ENCODE measurements at regions not wholly inside any gene's neighbourhood (a gene's known extent, or its start where the extent isn't known, plus 50 kb on each side); places are given as distances from the start of the nearest gene placed in this dataset.

DNA sequence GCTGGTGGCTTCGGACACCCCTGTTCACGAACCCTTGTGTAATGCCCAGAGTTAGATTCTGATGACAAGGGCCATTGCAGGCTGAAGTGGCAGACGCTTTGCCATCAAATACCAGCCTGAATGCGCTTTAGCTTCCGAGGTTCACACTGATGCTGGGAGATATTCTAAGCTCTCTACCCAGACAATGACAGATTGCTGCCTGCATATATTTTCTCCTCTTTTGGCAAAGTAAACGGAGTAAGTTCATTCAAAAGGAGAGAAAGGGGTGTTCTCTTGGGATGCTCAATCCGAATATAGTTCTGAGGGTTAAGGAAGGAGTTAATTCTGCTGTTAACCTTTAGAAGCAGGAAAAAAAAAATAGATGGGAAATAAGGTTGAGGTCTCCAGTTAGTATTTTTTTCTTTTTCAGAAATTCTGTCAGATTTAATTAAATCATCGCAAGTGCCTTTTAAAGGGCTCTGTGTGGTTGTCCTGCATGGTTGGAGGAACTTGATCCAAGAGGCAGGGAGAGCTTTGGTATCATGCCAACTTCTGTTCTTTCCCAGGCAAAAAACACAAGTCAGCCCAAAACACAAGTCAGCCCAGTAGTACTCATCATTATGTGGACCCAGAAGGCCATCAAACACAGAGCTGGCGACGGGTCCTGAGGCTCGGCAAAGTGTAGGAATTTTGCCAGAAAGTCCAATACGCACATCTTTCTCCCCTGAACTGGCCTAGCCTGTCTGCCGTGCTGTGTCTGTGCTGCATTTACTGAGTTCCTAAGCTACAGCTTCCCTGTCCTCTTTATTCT lies 70.9 kb upstream of the ST8SIA2 start:
- Histone ChIP-seq H3K27me3 (ENCODE audit: insufficient read depth, low read depth) (no peaks in the 10 kb centered on the region), H3K4me2 (no peak overlapping the region), H3K4me3 (IDR thresholded peaks at IDR 0.05; ENCODE audit: insufficient read depth, low read depth, low read length) (no peak overlapping the region), H3K27ac (no peak overlapping the region), H4K20me1 (ENCODE audit: insufficient read depth) (no peaks in the 10 kb centered on the region), H3K9ac (no peak overlapping the region), H3K4me1 (ENCODE audit: low read depth, poor library complexity, severe bottlenecking) (no peaks in the 10 kb centered on the region), H3K36me3 (ENCODE audit: insufficient read depth) (no peaks in the 10 kb centered on the region), H3K79me2 (ENCODE audit: insufficient read depth, low read depth) (no peaks in the 10 kb centered on the region), H2AFZ (ENCODE audit: low read depth) (no peak overlapping the region)
- TF ChIP-seq, protein P1, sequence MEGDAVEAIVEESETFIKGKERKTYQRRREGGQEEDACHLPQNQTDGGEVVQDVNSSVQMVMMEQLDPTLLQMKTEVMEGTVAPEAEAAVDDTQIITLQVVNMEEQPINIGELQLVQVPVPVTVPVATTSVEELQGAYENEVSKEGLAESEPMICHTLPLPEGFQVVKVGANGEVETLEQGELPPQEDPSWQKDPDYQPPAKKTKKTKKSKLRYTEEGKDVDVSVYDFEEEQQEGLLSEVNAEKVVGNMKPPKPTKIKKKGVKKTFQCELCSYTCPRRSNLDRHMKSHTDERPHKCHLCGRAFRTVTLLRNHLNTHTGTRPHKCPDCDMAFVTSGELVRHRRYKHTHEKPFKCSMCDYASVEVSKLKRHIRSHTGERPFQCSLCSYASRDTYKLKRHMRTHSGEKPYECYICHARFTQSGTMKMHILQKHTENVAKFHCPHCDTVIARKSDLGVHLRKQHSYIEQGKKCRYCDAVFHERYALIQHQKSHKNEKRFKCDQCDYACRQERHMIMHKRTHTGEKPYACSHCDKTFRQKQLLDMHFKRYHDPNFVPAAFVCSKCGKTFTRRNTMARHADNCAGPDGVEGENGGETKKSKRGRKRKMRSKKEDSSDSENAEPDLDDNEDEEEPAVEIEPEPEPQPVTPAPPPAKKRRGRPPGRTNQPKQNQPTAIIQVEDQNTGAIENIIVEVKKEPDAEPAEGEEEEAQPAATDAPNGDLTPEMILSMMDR (conservative IDR thresholded peaks at IDR 0.05; ENCODE audit: low read depth, low read length) = no peak

GRCh38 chr15:92323525-92323924 lies 70.2 kb upstream of the ST8SIA2 start:
- no peaks in the 10 kb centered on the region for H4K20me1 ChIP-seq (ENCODE audit: insufficient read depth)
- no peaks in the 10 kb centered on the region for H3K4me1 ChIP-seq (ENCODE audit: low read depth, poor library complexity, severe bottlenecking)
- no peaks in the 10 kb centered on the region for H3K79me2 ChIP-seq (ENCODE audit: insufficient read depth, low read depth)
- no peaks in the 10 kb centered on the region for H3K36me3 ChIP-seq (ENCODE audit: insufficient read depth)
- no peak overlapping the region for H3K4me2 ChIP-seq
- H3K27ac ChIP-seq = no peak overlapping the region
- no peak overlapping the region for H3K9ac ChIP-seq
- no peaks in the 10 kb centered on the region for H3K27me3 ChIP-seq (ENCODE audit: insufficient read depth, low read depth)
- no peak overlapping the region for H3K4me3 ChIP-seq (IDR thresholded peaks at IDR 0.05; ENCODE audit: insufficient read depth, low read depth, low read length)
- no peak overlapping the region for H2AFZ ChIP-seq (ENCODE audit: low read depth)
- TF ChIP-seq, protein P1 (conservative IDR thresholded peaks at IDR 0.05; ENCODE audit: low read depth, low read length) = no peak

DNA sequence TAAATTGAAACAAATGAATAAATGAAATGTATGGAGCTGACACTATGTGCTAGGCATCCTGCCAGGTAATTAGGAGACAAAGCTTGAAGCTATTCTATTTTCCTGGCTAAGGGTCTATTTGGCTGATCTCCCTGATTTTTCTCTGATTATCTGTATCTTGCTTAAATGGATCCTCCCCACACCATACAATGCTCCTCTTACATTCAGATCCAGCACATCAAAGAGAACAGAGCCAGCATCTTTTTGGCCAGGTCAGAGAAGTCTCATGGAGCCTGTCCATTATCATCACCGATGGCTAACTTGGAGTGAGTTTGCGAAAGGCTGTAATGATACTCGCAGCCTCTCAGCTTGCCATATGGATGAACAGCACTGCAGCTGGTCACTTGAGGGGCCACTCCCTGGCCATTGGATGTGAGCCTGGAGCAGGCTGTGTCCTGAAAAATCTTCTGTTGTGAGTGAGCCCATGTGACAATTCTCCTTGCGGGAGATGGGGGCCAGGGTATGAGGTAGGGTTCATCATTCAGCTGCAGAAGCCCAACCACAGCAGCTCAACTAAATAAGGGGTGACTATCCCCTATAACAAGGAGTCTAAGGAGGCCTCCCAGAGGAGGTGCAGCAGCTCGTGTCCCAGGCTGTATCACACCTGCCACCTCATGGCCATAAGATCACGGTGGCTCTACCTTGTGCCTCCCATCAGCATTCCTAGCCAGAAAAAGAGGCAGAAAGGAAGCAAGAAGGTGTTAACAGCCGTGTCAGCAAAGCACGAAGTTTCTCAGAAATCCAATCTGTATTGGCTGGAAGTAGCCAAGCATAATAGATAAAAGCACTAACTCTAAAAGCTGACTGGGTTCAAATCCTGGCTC lies 69.3 kb upstream of the ST8SIA2 start:
- Histone ChIP-seq H3K79me2 (ENCODE audit: insufficient read depth, low read depth) (no peaks in the 10 kb centered on the region), H3K27me3 (ENCODE audit: insufficient read depth, low read depth) (no peaks in the 10 kb centered on the region), H3K9ac (no peak overlapping the region), H3K4me2 (no peak overlapping the region), H3K4me3 (IDR thresholded peaks at IDR 0.05; ENCODE audit: insufficient read depth, low read depth, low read length) (no peak overlapping the region), H3K4me1 (ENCODE audit: low read depth, poor library complexity, severe bottlenecking) (no peaks in the 10 kb centered on the region), H3K36me3 (ENCODE audit: insufficient read depth) (no peaks in the 10 kb centered on the region), H2AFZ (ENCODE audit: low read depth) (no peak overlapping the region), H3K27ac (no peak overlapping the region), H4K20me1 (ENCODE audit: insufficient read depth) (no peaks in the 10 kb centered on the region)
- TF ChIP-seq, protein P1 (conservative IDR thresholded peaks at IDR 0.05; ENCODE audit: low read depth, low read length) = no peak

DNA sequence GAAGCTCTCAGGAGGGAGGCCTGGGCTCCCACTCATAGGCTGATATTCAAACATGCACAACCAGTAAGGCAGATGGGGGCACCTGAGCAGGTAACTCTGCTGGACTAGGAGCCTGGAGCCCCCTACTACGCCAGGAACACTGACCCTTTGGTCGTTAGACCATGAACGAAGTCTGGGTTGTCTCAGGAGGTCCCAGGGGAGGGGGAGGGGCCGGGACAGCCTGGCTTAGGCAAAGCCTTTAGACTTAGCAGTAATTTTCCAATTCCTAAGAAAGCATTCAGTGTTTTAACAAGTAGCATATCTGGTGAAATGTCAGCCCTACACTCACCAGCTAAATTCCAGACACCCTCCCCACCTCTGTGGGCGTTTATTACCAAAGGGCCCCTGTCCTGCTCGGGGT lies 67.4 kb upstream of the ST8SIA2 start:
- H3K4me1 ChIP-seq (ENCODE audit: low read depth, poor library complexity, severe bottlenecking) = no peaks in the 10 kb centered on the region
- no peaks in the 10 kb centered on the region for H3K27me3 ChIP-seq (ENCODE audit: insufficient read depth, low read depth)
- H3K9ac ChIP-seq = no peak overlapping the region
- H2AFZ ChIP-seq (ENCODE audit: low read depth) = no peak overlapping the region
- no peaks in the 10 kb centered on the region for H3K79me2 ChIP-seq (ENCODE audit: insufficient read depth, low read depth)
- no peak overlapping the region for H3K4me3 ChIP-seq (IDR thresholded peaks at IDR 0.05; ENCODE audit: insufficient read depth, low read depth, low read length)
- no peak overlapping the region for H3K4me2 ChIP-seq
- no peaks in the 10 kb centered on the region for H4K20me1 ChIP-seq (ENCODE audit: insufficient read depth)
- no peak overlapping the region for H3K27ac ChIP-seq
- H3K36me3 ChIP-seq (ENCODE audit: insufficient read depth) = no peaks in the 10 kb centered on the region
- TF ChIP-seq, protein P1 (conservative IDR thresholded peaks at IDR 0.05; ENCODE audit: low read depth, low read length) = no peak
